Liver (tissue), 3 donors: ENCODE measurements at regions not wholly inside any gene's neighbourhood (a gene's known extent, or its start where the extent isn't known, plus 50 kb on each side); places are given as distances from the start of the nearest gene placed in this dataset.

Experiments
- CTCF ChIP-seq: fragments of 150-350 bp; IDR thresholded peaks from 2 replicates; pipeline ENCODE4 v1.5.1; 2017; ENCODE audit warnings: improper control_type of control experiment, low read depth, low read length; ENCODE audit not compliant: missing input control
- EGR1 ChIP-seq, 2 donors: IDR thresholded peaks; 2 replicates each; pipeline ENCODE4 v1.6.1; 2016 to 2018; ENCODE audit warnings: antibody characterized with exemption in 2 of 2, low read depth in 2 of 2
- GABPA ChIP-seq, 2 donors: IDR thresholded peaks in 1 of 2; conservative IDR thresholded peaks in 1 of 2; 2 replicates each; pipeline ENCODE4 v1.6.1; 2016; ENCODE audit warnings: antibody characterized with exemption in 2 of 2, mild to moderate bottlenecking in 1 of 2, moderate library complexity in 1 of 2
- JUND ChIP-seq, 2 donors: IDR thresholded peaks; 2 replicates each; pipeline ENCODE4 v1.6.1; 2016; ENCODE audit warnings: antibody characterized with exemption in 2 of 2
- MAX ChIP-seq: IDR thresholded peaks from 2 replicates; pipeline ENCODE4 v1.6.1; 2016; ENCODE audit warnings: antibody characterized with exemption
- RAD21 ChIP-seq, 2 donors: IDR thresholded peaks; 2 replicates each; pipeline ENCODE4 v1.6.1; 2016; ENCODE audit warnings: antibody characterized with exemption in 2 of 2, mild to moderate bottlenecking in 2 of 2
- RXRA ChIP-seq, 2 donors: IDR thresholded peaks; 2 replicates each; pipeline ENCODE4 v1.6.1; 2017 to 2018; ENCODE audit warnings: antibody characterized with exemption in 2 of 2, mild to moderate bottlenecking in 1 of 2
- SP1 ChIP-seq: IDR thresholded peaks from 2 replicates; pipeline ENCODE4 v1.6.1; 2018; ENCODE audit warnings: antibody characterized with exemption, mild to moderate bottlenecking
- TAF1 ChIP-seq: conservative IDR thresholded peaks from 2 replicates; pipeline ENCODE4 v1.6.1; 2016; ENCODE audit warnings: antibody characterized with exemption, mild to moderate bottlenecking
- donor health status: healthy.
- donor health status: healthy.

- no peak for TF ChIP-seq CTCF
- no peak for TF ChIP-seq MAX
- TF ChIP-seq EGR1 (IDR thresholded peaks at IDR 0.05; ENCODE audit: low read depth in 2 of 2) = no peak
- TF ChIP-seq RXRA (IDR thresholded peaks at IDR 0.05) = no peak
- no peak for TF ChIP-seq TAF1
- no peak for TF ChIP-seq JUND (IDR thresholded peaks at IDR 0.05)
- no peak for TF ChIP-seq GABPA (IDR thresholded peaks at IDR 0.05 in 1 of 2, conservative IDR thresholded peaks at IDR 0.05 in 1 of 2)
- no peak for TF ChIP-seq SP1
- no peak for TF ChIP-seq RAD21 (IDR thresholded peaks at IDR 0.05)
Measured at GRCh38 chrY:20449277-20449676, 126.3 kb upstream of the EIF1AY start.
